HG03196 (cell line): ENCODE measurements at regions not wholly inside any gene's neighbourhood (a gene's known extent, or its start where the extent isn't known, plus 50 kb on each side); places are given as distances from the start of the nearest gene placed in this dataset.
"Not testable (repeated sequence)": the region's sequence is repeated elsewhere in the genome, so short reads cannot be mapped to it uniquely, and the experiment has no call there.

ENCODE experiments used
- ATAC-seq: cut with Tn5 transposase; IDR thresholded peaks from one replicate; pipeline ENCODE4 v1.9.1; 2021; ENCODE audit not compliant: unreplicated experiment

DNA sequence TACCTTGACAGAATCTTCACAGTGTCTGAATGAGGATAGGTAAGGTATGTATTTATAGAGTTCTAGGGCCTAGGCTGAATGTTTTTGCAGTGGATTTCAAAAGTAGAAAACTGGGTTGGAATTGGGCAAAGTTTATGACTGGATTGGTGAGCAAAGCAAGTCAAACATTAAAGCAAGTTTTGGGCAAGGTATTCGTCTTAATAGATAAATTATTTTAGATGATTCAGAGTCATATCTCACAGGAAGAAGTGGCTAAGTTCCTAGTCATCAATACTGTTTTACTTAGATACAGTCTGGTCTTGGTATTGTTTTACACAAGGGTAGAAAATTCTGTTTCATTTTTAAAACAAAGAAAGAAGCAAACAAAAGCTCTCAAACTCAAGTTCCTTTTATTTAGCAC, 284.1 kb upstream of the EPHA7 start:
- no peak for ATAC-seq

DNA sequence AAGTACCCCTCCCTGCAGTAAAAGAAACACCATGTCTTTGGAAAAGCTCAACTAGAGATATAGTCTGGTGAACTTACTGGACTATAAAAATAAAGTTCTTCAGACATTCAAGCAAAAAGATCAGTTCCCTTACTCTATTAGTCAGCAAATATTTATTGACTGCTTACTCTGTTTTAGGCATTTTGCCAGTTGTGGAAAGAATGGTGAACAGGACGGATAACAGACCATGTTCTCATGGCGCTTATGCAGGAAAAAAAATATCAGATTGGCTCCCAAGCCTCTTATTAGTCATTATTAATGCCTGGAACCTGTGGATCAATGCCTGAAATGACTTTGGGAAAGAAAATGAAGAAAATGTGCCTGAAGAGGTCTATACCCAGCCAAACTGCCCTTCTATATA, 282.2 kb upstream of the EPHA7 start:
- ATAC-seq: no peak

DNA sequence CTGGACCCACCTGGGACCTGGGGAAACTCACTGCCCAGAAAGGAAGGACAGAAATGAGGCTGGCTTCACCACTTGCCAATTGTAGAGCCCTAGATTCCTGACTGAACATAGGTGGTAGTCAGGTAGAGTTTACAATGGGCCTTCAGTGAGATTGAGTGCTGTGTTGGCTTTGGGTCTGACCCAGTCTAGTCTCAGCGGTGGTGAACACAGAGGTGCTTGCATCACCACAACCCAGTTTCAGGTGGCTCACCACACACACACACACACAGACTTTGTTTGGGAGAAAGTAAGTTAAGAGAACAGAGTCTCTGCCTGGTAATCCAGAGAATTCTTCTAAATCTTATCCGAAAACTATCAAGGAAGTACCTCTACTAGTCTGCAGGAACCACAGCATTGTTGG, 266.1 kb upstream of the EPHA7 start:
- ATAC-seq: no peak

DNA sequence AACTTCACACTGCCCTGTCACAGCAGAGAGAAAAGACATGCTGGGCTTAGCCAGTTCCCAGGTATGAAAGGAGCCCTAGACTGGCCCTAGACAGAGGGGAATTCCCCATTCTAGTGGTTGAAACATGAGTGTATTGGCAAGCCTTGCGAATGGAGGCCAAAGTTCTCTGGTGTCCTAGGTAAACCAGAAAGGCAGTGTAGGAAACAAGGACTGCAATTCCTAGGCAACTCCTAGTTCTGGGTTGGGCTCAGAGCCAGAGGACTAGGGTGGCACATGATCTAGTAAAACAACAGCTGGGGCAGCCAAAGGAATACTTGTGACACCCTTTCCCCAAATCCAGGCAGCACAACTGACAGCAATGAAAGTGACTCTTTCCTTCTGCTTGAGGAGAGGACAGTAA, 265.0 kb upstream of the EPHA7 start:
- ATAC-seq: no peak

DNA sequence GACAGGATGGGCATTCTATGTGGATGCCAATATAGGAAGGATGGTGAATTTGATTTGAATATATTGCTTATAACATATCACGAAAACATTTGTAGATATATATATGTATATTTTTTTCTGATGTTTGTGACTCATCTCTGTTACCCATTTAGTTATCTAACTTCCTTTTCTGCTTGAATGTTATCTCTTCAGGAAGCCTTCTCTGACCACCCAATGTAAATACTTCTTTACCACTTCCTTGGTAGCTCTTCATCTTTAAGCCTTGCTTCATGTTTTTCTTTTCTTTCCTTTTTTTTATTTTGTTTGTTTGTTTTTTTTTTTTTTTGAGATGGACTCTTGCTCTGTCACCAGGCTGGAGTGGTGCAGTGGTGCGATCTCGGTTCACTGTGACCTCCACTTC, 260.5 kb upstream of the EPHA7 start:
- no peak for ATAC-seq

DNA sequence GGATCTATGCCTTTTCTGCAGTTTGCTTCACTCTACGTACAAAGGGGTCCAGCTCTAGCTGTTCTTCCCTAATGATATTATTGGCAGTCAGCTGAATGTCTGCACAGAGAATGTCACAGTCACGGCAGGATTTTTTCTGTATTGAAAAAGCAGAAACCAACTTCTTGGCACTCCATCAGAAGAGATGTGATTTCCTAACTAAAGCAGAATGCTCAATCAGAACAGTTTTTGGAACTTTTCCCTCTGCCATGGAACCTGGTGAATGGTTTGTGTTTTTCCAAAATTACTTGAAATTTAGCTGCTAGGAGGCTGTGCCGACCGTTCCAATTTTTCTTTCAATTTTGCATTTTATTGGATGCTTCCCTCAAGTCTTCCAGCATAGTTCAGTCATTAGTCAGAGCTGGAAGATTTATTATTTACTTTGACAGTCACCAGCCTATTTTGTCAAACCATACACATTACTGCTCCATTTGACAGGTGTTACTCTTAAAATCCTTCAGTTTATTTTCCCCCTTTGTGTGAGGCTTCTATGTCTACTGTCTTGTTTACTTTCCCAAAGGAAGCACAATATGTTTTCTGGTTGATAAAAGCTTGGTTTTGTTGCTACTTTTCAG, 259.6 kb upstream of the EPHA7 start:
- no peak for ATAC-seq

DNA sequence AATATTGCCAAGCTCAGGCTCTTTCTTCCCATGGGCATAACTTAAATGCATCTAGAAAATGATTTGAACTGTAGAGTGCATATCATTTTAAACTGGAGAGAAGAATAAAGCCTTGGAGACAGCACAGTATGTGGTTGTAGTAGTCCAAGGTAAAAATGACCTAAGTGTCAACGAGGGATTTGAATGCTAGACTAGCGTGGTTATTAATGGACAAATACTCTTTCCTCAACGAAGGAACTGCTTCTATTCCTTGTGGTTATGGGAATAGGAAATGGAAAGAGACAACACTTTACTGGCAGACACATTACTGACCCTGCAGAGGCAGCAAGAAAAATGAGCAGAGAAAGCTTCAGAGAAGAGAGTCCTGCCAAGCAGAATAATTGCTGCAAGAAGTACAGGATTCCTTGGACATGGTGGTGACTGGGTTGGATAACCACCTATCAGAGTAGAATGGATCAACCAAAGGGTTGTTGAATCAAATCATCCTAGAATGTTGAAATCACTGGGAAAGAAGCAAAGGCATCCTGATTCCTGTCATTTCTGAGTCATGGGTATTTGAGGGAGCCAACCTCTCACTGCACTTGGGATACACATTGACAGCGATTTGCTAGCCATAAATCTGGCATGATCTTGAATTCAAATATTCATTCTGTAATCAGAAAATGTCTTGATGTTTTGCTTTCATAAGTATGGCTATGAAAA, 258.1 kb upstream of the EPHA7 start:
- ATAC-seq: no peak

DNA sequence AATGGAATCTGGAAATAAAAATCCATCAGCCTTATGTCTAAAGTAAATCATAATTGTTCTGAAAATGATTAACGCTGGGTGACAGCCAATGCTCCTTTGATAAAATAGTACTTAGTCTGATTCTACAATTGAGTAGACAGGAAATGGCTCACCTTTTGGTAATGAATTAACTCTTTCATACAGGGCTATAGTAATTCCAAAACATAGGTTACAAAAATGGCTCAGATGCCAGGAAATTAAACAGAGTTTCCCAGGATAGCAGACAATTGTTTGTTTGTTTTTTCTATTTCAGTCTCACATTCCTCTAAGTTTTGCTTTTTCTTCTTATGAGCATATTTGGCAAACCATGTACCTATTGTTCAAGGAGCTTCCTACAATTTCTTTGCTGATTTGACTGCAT, 257.2 kb upstream of the EPHA7 start:
- ATAC-seq: no peak

DNA sequence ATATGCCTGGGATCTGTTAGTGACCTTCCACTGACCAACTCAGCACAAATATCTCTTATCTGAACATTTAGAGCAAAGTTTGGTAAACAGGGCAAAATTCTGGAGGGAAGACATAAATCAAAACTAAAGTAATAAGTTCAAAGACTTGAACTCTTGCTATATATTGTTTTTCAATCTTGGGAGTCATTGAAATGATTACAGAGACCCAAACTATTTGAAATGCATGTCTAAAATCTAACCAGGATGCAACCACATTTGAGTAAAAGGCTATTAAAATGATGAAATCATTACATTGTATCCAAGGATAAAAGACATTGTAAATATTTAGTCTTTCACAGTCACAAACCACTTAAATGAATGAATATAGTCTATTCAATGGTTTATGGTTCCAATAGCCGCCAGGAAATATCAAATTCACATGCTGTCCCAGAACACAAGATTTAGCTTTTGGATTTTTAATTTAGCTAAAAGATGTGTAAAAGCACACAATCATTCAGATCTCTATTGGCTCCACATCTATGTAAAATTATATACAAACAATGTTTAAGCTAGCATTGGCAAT, 256.6 kb upstream of the EPHA7 start:
- no peak for ATAC-seq

DNA sequence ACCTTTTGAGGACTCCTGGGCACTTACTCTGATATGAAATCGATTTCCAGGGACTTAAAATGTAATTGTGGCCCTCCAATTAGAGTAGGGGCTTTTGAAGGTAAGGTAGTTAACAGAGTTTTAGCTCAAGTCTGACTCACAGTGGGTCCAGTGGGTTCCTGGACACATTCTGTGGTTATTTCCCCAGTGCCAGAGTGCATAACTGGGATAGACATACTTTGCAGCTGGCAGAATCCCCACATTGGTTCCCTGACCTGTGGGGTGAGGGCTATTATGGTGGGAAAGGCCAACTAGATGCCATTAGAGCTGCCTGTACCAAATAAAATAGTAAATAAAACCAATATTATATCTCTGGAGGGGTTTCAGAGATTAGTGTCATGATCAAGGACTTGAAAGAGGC, 243.8 kb upstream of the EPHA7 start:
- no peak for ATAC-seq

DNA sequence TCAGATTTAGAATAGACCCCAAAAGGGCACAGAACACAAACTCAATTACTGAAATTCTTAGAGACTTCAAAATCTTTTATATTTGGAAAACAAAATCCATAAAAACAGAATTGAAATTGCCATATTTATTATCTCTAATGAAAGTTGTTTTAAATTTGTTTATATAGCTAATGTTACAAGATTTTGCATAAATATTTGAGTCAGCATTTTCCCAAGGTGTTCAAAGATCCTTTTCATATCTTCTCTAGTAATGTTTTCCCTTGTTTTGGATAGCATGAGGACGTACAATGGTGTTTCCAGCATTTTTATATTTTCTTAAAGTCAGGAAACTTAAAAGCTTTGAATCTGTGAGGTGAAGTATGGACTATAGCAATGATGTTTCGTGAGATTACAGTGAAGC, 235.2 kb upstream of the EPHA7 start:
- ATAC-seq: no peak

DNA sequence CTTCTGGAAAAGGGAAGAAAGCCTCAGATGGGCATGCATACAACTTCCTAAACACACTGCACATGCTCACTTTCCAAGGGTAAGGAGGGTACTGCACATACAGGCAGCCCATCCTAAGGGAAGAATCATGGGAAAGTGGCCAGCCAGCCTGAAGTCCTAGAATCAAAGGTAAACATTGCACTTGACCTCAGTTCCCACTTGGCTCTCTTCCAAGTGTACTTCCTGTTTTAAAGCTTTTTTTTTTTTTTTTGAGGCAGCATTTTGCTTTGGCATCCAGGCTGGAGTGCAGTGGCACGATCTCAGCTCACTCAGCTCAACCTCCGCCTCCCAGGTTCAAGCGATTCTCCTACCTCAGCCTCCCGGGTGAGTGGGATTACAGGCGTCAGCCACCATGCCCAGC, 225.3 kb upstream of the EPHA7 start:
- no peak for ATAC-seq

DNA sequence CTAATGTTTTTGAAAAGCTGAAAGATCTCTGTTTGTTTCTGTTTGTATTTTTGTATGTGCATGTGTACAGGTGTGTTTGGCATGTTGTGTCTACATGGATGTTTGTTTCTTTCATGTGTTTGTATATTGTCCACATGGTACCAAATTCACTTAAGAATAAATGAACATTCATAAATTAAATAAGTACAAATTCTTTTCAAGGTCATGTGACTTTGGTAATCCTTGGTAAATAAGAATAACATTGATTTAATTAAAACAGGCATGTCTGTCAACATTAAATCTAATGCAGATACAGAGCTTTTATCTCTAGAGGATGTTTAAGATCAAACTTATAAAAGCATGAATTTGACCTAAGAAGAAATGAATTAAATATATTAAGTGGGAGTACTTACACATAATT, 219.8 kb upstream of the EPHA7 start:
- ATAC-seq: no peak

DNA sequence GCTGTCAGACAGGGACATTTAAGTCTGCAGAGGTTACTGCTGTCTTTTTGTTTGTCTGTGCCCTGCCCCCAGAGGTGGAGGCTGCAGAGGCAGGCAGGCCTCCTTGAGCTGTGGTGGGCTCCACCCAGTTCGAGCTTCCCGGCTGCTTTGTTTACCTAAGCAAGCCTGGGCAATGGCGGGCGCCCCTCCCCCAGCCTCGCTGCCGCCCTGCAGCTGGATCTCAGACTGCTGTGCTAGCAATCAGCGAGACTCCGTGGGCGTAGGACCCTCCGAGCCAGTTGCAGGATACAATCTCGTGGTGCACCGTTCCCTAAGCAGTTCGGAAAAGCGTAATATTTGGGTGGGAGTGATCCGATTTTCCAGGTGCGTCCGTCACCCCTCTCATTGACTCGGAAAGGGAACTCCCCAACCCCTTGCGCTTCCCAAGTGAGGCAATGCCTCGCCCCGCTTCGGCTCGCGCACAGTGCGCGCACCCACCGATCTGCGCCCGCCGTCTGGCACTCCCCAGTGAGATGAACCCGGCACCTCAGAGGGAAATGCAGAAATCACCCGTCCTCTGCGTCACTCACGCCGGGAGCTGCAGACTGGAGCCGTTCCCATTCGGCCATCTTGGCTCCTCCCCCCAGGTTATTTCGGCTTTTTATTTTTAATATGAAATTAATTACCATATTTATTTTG, 217.8 kb upstream of the EPHA7 start:
- not testable (repeated sequence) for ATAC-seq

DNA sequence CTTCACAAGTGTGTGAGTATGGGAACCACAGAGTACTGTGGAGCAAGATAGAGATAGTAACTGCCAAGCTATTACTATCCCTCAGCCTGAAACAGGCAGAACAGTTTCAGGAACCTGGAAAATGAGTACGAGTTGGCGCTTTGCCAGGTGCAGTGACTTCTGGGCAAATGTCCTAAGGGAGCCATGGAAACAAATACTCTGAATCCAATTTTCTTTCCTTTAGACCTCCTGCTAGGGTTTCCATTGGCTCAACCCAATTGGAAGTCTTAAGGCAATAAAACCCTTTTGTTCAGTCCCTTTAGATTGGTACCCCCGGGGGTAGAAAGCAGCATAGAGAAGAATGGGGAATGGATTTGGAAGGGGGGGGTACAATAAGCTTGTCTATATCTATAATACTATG, 205.0 kb upstream of the EPHA7 start:
- no peak for ATAC-seq

DNA sequence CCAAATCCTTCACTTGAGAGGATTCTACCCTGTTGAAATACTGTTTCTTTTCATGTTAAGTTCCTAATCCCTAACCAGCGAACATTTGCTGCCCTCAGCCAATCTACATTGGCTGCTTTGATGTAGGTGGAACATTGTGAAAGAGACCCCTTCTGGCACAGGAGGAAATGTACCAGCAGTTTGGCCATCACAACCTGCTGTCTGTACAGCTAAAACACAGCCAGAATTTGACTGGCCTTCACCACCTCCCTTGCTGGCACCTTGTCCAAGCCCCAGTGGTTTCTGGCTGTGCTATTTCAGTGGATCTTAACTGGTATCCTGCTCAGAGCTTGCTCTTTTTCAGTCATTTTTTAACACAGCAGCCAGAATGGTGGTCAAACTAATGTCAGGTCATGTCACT, 202.1 kb upstream of the EPHA7 start:
- ATAC-seq: no peak

DNA sequence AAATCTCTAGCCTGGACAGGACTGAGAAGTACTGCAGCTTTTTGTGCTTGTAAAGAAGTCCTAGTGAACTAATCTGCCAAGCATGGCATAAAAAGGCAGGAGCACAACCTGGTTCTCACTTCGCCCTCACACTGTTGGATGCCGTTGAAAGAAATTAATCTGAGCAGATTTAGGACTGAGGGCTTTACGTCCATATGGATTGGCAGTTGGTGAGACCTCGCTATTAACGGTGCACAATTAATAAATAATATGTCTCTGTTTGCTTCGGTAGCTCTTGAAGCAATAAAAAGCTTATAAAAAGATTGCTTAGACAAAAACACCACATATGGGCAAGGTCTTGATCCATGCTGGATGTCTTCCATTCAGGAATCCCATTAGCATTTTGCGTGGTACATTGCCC, 185.6 kb upstream of the EPHA7 start:
- no peak for ATAC-seq

DNA sequence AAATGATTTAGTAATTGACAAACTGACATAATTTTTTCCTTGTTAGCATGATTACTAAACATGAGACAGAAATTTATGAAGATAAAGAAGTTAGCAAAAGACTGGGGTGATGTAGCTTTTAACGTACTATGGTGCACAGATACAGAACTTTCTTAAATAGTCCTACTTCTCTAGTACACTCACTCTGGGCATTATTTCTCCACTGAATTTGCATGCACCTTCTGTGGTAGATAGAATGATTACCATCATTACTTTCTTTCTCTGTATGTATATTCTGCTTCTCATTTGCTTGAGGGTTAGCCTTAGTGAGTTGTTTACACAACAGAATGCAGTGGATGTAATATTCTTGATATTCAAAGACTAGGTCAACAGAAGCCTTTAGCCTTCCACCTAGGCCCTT, 173.1 kb upstream of the EPHA7 start:
- ATAC-seq: no peak

DNA sequence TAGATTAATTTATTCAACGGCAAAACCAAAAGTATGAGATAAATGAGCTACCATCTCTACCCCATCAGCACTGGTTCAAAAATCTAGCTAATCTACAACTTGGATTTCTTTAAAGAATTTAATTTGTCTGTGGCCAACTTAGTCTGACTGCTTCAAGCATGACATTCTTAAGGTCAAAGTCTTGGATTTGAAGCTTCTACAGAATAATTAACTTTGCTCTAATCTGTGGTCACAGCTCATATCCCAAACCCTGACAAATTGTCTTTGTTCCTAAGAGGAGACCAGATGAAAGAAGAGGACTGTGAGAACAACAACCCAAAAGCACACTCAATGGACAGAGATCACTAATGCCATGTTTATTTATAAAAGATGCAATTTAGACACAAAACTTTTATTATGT, 166.9 kb upstream of the EPHA7 start:
- ATAC-seq: no peak

DNA sequence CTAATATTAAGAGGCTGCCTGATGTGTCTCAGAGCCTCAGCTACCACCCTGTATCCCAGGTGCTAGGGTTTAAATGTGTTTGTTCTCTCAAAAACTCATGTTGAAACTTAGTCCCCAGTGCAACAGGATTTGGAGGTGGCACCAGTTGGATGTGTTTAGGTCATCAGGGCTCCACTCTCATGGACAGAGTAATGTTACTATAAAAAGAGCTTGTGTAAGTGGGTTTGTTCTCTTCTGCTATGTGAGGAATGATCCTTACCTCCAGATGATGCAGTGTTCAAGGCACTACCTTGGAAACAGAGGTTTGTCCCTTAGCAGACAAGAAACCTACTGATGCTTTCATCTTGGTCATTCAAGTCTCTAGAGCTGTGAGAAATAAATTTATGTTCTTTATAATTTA, 164.9 kb upstream of the EPHA7 start:
- ATAC-seq: no peak

DNA sequence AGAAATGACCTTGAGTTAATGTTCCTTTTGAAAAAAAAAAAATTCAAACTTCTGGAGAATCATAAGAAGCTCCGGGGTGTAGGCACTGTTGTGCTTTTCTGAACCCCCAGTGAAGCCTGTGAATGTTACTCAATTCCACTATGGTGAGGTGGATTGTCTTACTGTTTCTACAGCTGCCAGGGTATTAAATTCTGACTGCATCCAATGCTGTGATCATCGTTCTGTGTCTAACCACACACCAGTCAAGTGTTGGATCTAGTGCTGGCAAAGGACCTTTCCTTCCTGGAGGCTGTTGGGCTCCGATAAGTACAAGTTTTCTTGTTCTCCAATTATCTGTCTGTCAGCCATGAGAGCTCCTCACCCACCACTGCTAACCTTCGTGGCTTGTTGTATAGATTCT, 162.0 kb upstream of the EPHA7 start:
- ATAC-seq: no peak

DNA sequence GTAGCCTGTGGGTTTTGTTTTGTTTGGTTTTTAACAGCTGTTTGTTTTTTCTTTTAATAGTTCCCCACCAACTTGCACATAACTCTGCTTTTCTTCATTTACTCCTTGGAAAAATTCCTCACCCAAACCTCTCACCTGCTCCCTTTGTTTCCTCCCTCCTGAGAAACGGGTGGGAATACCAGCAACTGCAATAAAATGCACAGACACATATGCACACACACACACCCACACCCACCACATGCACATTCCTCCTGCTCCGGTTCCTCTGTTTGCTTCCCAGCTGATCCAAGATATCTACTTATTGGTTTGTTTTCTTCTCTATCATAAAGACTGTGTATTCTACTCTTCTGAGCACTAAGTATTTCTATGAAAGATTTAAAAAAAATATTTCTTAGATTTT, 161.1 kb upstream of the EPHA7 start:
- ATAC-seq: no peak
